ENCODE measurements at regions not wholly inside any gene's neighbourhood (a gene's known extent, or its start where the extent isn't known, plus 50 kb on each side); places are given as distances from the start of the nearest gene placed in this dataset.
"Not testable (repeated sequence)": the region's sequence is repeated elsewhere in the genome, so short reads cannot be mapped to it uniquely, and the experiment has no call there.

GRCh38 chr2:156955701-156956100 is 301.8 kb upstream of the GALNT5 start:
- no peak for DNase-seq

DNA sequence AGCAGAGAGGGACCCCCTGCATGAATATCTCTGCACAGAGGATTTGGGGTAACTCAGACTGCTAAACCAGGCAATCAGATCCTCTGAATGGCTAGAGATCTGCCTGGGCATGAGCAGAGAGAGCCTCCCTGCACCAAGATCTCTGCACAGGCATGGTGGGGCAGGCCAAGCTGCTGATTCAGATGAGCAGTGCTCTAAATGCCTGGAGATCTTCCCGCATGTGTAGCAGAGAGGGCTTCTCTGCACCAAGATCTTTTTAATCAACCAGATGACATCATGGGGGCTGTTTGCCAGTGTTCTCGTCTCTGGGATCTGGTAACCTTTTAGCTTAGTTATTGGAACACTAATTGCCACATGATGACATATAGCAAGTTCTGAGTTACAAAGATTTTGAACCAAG is 301.3 kb upstream of the GALNT5 start:
- no peak for DNase-seq

GRCh38 chr2:156958374-156958773 is 299.1 kb upstream of the GALNT5 start:
- DNase-seq: no peak

GRCh38 chr2:156959481-156959880 is 298.0 kb upstream of the GALNT5 start:
- DNase-seq: no peak

DNA sequence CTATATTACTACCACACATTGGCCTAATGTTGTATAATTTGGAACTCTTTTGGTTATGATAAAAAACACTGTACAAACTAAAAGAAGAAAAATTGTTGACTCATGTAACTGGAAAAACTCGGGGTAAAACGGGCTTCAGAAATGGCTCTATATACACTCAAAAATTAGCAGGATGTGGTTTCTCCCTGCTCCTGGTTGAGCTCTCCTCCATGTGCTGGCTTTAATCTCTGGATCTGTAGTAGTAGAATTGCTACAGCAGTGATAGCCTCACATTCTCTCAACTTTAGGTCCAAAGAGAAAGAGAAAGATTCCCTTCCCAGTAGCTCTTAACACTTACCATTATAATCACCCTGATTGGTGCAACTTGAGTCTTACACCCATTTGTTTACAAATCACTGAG is 274.9 kb upstream of the GALNT5 start:
- DNase-seq: no peak

DNA sequence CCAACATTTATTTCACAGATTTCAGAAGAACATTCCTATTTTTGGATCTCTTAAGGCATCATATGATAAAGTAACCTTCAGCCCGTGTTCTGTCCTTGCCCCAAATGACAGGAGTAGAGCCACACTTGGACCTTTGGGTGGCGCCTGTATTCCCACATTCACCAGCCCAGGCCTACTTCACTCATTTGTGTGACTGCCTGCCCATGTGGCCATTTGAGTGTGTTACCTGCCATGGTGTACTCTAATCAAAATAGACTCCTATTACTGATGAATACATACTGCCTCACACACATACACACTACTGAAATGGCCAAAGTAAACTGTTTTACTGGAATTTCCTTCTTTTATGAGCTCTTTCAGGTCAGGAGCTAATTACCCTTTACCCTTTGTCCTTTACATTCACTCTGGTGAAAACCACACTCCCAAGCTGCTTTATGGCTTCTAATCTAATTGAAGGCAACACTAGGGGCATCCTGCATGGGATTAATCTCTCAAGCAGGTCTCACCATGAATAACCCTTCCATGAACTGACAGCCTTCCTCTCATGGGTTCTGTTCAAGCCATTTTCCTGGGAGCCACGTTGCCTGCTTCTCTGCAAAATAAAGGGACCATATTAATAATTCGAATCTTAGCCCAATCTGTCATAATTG is 271.0 kb upstream of the GALNT5 start:
- no peak for DNase-seq

DNA sequence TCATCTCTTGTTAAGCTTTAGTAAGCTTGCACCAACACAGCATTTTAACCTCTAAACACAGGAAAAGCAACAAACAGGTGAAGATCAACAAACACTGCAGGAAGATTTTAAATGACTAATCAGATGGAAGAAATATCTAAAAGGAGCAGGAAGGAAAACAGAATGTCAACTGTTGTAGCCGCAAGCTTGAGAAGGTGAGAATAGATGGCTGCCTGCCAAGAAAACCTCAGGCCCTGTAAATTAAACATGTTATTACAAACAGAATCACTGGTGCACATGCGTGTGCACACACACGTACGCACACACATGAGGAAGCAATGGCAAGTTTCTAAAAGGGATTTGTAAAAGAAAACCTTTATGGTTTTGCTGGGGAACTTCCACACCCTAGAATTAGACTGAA is 257.8 kb upstream of the GALNT5 start:
- no peak for DNase-seq

DNA sequence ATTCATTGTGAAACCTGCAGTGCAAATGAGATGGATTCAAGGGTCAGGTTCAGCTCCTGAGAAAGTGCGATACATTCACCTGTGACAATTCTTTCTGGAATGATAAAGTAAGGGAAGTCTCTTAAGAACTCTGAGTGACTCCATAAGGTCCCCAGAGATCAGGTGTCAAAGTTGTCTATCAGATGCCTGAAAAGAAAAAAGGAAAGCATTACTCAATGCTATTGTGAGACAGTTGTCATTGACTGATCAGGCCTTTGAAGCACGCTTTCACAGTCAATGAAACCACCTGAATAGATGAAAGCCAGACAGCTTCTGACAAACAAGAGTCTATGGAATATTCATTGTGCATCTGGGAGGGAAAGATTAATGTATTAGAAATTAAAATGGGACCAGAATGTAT is 252.7 kb upstream of the GALNT5 start:
- no peak for DNase-seq

- no peak for DNase-seq
Observed at GRCh38 chr2:157015015-157015575, 242.4 kb upstream of the GALNT5 start.

- DNase-seq: not testable (repeated sequence)
Observed at GRCh38 chr2:157023264-157023663, 234.2 kb upstream of the GALNT5 start.

DNA sequence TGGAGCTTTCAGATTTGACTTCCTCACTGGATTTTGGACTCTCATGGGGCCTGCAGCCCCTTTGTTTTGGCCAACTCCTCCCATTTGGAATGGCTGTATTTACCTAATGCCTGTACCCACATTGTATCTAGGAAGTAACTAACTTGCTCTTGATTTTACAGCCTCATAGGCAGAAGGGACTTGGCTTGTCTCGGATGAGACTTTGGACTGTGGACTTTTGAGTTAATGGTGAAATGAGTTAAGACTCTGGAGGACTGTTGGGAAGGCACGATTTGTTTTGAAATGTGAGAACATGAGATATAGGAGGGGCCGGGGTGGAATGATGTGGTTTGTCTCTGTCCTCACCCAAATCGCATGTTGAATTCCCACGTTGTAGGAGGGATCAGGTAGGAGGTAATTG is 233.4 kb upstream of the GALNT5 start:
- no peak for DNase-seq

GRCh38 chr2:157032017-157032416 is 225.5 kb upstream of the GALNT5 start:
- no peak for DNase-seq

GRCh38 chr2:157036726-157037125 is 220.8 kb upstream of the GALNT5 start:
- DNase-seq: no peak

GRCh38 chr2:157043786-157044185 is 213.7 kb upstream of the GALNT5 start:
- no peak for DNase-seq

DNA sequence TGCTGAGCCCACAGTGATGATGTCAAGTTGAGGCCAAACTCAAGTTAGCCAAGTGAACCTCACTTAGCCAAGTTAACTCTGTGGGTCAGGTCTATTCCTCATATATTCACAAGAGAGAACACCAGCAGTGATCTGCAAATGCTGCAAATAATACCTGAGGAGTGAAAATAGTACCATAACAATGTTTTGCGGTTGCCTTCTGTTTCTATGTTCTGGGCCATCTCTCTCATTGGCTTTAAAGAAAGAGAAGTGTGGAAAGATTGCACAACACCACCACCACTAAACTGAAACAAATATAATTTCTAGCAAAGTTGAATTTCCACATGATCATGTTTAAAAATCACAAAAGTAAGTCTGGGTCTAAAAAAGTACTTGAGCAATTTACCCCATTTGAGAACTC is 211.1 kb upstream of the GALNT5 start:
- DNase-seq: no peak

DNA sequence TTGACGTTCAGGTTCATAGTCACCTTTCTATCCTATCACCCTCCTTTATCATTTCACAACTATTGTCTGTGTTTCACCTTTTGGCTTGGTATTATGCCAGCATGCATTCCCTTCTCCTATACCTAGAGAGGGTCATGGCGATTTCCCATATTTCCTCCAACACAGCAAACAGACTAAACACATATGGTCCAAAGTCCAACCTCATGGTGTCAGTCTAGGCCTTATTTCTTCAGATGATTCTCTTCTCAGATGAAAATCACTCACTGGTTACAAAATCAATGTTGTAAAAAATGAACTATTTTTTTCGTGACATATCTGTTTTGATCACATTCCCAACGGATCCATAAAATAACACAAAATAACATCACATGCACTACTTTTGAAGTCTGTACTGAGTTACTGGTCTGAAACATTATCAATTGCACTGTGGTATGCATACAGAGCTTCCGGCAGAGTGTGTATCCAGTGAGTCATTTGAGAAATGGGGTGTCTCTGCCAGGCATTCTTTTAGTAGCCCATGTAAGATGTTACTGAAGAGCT is 204.8 kb upstream of the GALNT5 start:
- no peak for DNase-seq

DNA sequence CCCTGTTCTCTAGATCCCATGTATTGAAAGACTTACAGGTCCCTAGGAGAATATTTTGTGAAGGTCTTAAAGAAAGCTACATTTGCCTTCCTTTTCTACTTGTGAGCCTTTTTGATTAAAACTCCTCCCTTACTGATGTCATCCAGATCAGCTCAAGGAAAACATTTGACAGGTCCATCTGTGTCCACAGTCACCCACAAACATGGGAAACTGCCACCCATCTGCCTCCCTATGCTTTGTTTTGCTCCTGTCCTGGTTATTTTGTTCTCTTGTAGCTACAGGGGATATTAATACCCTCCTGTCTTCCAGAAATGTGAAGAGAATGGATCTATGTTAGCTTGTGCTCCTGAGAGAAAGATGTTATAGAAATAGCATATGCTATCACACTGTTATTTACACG is 203.6 kb upstream of the GALNT5 start:
- DNase-seq: no peak

DNA sequence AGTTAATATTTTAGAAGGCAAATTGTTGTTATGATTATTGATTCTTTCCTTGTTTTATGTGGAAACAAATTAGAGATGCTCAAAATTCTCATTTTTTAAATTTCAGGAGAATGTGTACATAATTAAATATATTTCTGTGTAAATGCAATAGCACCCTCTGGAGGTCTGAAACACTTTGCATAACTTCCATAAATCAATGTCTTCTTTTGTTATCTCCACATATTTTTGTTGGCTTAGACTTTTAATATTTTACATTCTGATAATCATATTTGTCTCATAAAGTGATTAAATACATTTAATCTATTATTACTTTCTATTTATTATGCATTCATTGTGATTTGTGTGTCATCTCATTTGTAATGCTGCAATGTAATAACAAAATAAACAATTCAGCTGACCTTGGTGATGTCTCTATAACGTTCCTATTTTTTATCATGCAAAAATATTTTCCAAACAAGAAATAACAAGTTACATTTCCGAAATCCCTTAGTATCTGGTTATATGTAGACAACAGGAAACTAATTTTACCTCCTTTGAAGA is 201.8 kb upstream of the GALNT5 start:
- DNase-seq: no peak

DNA sequence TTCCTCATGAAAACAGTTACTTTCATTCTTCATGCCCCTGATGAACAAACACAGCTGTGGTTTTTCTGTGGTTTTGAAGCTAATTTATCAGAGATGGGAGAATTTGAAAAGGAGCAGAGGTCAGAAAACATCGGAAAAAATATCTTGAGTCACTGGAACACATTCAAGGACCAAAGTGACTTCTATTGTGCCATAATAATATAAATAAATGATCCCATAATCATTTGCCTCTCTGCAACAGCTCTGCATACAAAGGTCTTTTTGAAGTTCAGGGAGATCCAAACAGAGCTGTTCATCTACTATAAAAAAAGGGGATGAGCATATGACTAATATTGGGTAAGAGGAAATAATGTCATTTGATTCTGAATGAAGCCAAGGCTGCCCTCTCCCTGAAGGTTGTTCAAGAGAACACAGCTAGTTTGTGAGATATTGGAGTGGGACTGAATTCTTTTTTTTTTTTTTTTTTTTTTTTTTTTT is 201.3 kb upstream of the GALNT5 start:
- no peak for DNase-seq

GRCh38 chr2:157058161-157058560 is 199.3 kb upstream of the GALNT5 start:
- DNase-seq: no peak

GRCh38 chr2:157059036-157059435 is 198.5 kb upstream of the GALNT5 start:
- no peak for DNase-seq

DNA sequence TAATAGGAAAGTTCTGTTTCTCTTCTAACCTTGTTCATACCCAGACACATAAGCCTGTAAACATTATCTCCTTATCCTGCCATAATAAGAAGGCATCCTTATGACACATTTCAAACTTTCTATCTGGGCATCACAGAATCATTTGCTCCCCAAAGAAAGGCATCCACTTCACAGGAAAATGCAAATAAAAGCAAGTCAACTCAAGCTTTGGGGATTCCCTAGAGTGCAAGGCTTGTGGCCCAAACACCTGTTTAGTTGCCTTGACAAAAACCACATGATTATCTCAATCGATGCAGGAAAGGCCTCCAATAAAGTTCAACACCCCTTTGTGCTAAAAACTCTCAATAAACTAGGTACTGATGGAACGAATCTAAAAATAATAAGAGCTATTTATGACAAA is 195.7 kb upstream of the GALNT5 start:
- DNase-seq: no peak

- DNase-seq: no peak
Observed at GRCh38 chr2:157067562-157067961, 189.9 kb upstream of the GALNT5 start.

DNA sequence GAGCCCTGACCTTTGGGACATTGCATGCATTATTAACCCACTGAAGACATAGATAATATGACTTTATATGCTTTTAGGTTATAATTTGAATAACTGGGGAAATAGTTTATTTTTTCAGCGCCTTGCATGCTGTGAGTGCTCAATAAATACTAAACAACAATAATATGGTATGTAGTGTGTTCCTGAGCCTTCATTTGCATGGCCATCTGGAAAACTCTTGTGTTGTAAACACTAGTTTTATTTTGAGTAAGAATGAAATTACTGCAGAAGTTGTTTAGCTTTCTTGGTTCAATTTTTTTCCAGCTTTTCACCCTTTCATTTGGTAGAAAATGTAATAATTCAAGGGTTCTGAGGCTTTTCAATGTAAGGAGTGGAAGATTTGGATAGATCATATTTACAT is 189.3 kb upstream of the GALNT5 start:
- no peak for DNase-seq

DNA sequence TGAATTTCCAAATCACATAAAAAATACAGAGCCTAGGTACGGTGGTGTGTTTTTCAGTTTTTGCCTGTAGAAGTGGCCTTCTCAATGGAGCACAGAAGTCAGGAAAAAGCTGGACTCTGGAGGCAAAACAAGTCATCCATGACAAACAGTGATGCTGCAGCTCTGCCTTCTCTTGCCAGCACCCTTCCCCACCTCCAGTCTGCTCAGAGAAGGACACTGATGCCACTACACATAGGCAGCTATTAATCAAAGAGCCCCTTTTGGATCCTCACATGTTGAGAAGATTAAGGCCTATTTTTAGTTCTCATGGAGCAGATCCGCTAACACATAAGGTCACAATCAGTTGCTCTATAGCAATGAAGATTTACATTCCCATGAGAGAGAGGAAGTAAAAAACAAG is 181.6 kb upstream of the GALNT5 start:
- no peak for DNase-seq

Measured in activated CD4-positive, alpha-beta T cell treated with anti-CD3 and anti-CD28 coated beads for 48 hours (primary cell).